ENCODE measurements at regions not wholly inside any gene's neighbourhood (a gene's known extent, or its start where the extent isn't known, plus 50 kb on each side); places are given as distances from the start of the nearest gene placed in this dataset.
A peak's percentile ranks its signal among the peaks of the same experiment; 100 is the strongest.

DNA sequence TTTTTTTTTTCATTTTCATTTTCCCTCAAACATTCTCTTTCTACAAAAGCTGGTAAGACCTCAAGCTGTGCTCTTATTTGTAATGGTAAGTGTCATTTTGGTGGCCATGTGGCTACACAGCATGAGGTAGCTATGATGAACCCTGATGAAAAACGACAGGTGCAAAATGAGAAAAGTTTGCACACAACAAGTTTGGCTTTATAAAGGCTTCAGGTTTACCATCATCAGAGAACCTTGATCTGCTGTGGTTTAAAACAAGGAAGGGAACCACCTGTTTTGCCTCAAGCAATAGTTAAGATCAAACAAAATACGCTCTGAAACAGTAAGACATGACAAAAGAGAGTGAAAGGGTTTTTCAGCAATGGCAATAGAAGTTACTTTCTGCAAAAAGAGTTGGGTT lies 1124.6 kb upstream of the ACO1 start:
- H3K27ac Mint-ChIP-seq, result no peak overlapping the region
- Histone ChIP-seq H3K9ac (no peak overlapping the region), H3K4me3 (no peak overlapping the region), H4K20me1 (ENCODE audit: low read depth) (no peaks in the 10 kb centered on the region), H3K4me2 (no peak overlapping the region), H3K79me2 (ENCODE audit: low read depth) (no peaks in the 10 kb centered on the region), H2AFZ (replicated peaks) (no peak overlapping the region), H3F3A (ENCODE audit: low read depth) (no peaks in the 10 kb centered on the region), H3K27ac (no peak overlapping the region), H3K36me3 (no peaks in the 10 kb centered on the region), H3K9me3 (ENCODE audit: low read depth) (no peaks in the 10 kb centered on the region), H3K4me1 (peaks cover 5% of the 10 kb centered on the region), H3K27me3 (no peaks in the 10 kb centered on the region)
- no peaks in the 10 kb centered on the region for H3K36me3 Mint-ChIP-seq
- H3K27me3 Mint-ChIP-seq (ENCODE audit: insufficient read depth, low read depth), result no peaks in the 10 kb centered on the region
- peaks cover 6% of the 10 kb centered on the region for H3K4me1 Mint-ChIP-seq
- no peak overlapping the region for H3K4me3 Mint-ChIP-seq
- H3K9me3 Mint-ChIP-seq, result peaks cover 3% of the 10 kb centered on the region
- TF ChIP-seq EZH2phosphoT487 (IDR thresholded peaks at IDR 0.05), result peak; percentile 36
- TF ChIP-seq, protein P1, sequence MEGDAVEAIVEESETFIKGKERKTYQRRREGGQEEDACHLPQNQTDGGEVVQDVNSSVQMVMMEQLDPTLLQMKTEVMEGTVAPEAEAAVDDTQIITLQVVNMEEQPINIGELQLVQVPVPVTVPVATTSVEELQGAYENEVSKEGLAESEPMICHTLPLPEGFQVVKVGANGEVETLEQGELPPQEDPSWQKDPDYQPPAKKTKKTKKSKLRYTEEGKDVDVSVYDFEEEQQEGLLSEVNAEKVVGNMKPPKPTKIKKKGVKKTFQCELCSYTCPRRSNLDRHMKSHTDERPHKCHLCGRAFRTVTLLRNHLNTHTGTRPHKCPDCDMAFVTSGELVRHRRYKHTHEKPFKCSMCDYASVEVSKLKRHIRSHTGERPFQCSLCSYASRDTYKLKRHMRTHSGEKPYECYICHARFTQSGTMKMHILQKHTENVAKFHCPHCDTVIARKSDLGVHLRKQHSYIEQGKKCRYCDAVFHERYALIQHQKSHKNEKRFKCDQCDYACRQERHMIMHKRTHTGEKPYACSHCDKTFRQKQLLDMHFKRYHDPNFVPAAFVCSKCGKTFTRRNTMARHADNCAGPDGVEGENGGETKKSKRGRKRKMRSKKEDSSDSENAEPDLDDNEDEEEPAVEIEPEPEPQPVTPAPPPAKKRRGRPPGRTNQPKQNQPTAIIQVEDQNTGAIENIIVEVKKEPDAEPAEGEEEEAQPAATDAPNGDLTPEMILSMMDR (IDR thresholded peaks at IDR 0.05), result no peak
- peak; percentile 32 for DNase-seq (ENCODE audit: low spot score)

DNA sequence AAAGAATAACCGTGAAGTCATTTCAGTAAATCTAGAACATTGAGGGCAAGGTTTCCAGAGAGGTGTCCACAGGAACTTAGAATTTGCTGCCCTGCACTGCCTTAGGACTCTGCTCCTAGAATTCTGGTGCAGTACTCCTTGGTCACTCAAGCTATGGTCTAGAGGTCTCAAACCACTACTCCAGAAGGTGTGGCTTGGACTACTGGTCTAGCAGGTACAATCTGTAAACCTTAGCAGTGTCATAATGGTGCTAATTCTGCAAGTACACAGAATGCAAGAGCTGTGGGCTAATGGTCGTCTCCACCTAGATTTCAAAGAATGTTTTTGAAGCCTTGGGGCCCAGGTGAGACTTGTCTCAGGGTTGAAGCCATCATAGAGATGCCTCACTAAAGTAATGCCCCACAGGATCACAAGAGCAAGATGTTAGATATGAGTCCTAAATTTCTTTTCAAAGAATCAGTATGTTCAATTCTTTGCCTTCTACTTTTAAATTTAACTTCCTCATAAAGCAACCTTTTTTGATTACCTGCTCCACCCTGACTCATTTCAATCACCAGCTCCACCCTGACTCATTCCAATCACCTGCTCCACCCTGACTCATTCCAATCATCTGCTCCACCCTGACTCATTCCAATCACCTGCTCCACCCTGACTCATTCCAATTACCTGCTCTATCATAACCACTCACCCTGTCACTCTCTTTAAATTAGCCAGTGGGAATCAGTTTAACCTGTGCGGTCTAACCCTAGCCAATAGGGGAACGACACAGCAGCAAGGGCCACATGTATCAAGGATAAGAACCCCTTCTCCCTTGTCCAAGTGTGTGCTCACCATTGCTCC lies 1111.8 kb upstream of the ACO1 start:
- Histone ChIP-seq H4K20me1 (ENCODE audit: low read depth) (no peaks in the 10 kb centered on the region), H3K36me3 (no peaks in the 10 kb centered on the region), H3K27me3 (no peaks in the 10 kb centered on the region), H3K4me3 (no peak overlapping the region), H3K4me1 (no peaks in the 10 kb centered on the region), H3K79me2 (ENCODE audit: low read depth) (no peaks in the 10 kb centered on the region), H2AFZ (replicated peaks) (no peak overlapping the region), H3K9me3 (ENCODE audit: low read depth) (no peaks in the 10 kb centered on the region), H3K27ac (no peak overlapping the region), H3K9ac (no peak overlapping the region), H3F3A (ENCODE audit: low read depth) (no peaks in the 10 kb centered on the region), H3K4me2 (no peak overlapping the region)
- H3K27me3 Mint-ChIP-seq (ENCODE audit: insufficient read depth, low read depth), result no peaks in the 10 kb centered on the region
- no peaks in the 10 kb centered on the region for H3K9me3 Mint-ChIP-seq
- TF ChIP-seq EZH2phosphoT487 (IDR thresholded peaks at IDR 0.05), result no peak
- TF ChIP-seq EZH2 (IDR thresholded peaks at IDR 0.05), result no peak
- TF ChIP-seq, protein P1 (IDR thresholded peaks at IDR 0.05), result no peak
- no peak overlapping the region for H3K4me3 Mint-ChIP-seq
- H3K27ac Mint-ChIP-seq, result no peak overlapping the region
- no peak for DNase-seq (ENCODE audit: low spot score)
- H3K36me3 Mint-ChIP-seq, result no peaks in the 10 kb centered on the region
- no peaks in the 10 kb centered on the region for H3K4me1 Mint-ChIP-seq

DNA sequence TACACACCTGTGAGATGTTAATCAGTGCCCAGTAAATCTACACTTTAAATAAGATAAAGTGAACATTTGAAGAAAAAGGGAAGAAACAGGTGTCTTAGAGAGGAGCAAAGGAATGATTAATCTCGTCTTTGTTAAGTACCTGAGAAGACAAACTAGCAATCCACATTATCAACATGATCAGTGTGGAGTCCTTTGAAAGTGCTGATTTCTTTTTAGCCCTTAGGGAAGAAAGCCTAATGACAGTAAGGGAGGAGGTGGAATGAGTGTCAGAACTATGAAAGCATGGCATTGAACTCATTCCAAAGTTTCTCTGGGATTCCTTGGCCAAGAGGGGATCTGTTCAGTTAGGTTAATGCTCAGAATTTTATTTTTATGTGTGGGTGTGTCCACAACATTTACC lies 1109.0 kb upstream of the ACO1 start:
- H3K27me3 Mint-ChIP-seq (ENCODE audit: insufficient read depth, low read depth), result no peaks in the 10 kb centered on the region
- Histone ChIP-seq H3K4me3 (no peak overlapping the region), H3K27ac (no peak overlapping the region), H4K20me1 (ENCODE audit: low read depth) (no peaks in the 10 kb centered on the region), H3K79me2 (ENCODE audit: low read depth) (no peaks in the 10 kb centered on the region), H3F3A (ENCODE audit: low read depth) (no peaks in the 10 kb centered on the region), H3K9ac (no peak overlapping the region), H3K36me3 (no peaks in the 10 kb centered on the region), H3K4me1 (no peaks in the 10 kb centered on the region), H2AFZ (replicated peaks) (no peak overlapping the region), H3K4me2 (no peak overlapping the region), H3K27me3 (no peaks in the 10 kb centered on the region), H3K9me3 (ENCODE audit: low read depth) (no peaks in the 10 kb centered on the region)
- no peak overlapping the region for H3K4me3 Mint-ChIP-seq
- no peaks in the 10 kb centered on the region for H3K4me1 Mint-ChIP-seq
- no peaks in the 10 kb centered on the region for H3K9me3 Mint-ChIP-seq
- TF ChIP-seq, protein P1 (IDR thresholded peaks at IDR 0.05), result no peak
- TF ChIP-seq EZH2phosphoT487 (IDR thresholded peaks at IDR 0.05), result no peak
- TF ChIP-seq EZH2 (IDR thresholded peaks at IDR 0.05), result no peak
- no peak overlapping the region for H3K27ac Mint-ChIP-seq
- no peaks in the 10 kb centered on the region for H3K36me3 Mint-ChIP-seq
- DNase-seq (ENCODE audit: low spot score), result no peak

Data from neural progenitor cell (in vitro differentiated cells).